Activated CD4-positive, alpha-beta T cell treated with anti-CD3 and anti-CD28 coated beads, Interleukin-2, Interleukin-6, amounts not matched to agents 100 ng/mL and 50 ng/mL, durations not matched to agents 16 hours and 8 hours (primary cell): ENCODE measurements at regions not wholly inside any gene's neighbourhood (a gene's known extent, or its start where the extent isn't known, plus 50 kb on each side); places are given as distances from the start of the nearest gene placed in this dataset.
A peak's percentile ranks its signal among the peaks of the same experiment; 100 is the strongest.

ENCODE experiments used
- DNase-seq: peaks from one replicate; pipeline ENCODE4 v3.0.0-alpha.2; 2020

- DNase-seq, result peak; percentile 48
Measured at GRCh38 chr5:56479696-56480077, 246.6 kb upstream of the ANKRD55 start.

- DNase-seq, result no peak
Measured at GRCh38 chr5:56479126-56479525, 246.0 kb upstream of the ANKRD55 start.

- DNase-seq, result no peak
Measured at GRCh38 chr5:56478062-56478461, 244.9 kb upstream of the ANKRD55 start.

DNA sequence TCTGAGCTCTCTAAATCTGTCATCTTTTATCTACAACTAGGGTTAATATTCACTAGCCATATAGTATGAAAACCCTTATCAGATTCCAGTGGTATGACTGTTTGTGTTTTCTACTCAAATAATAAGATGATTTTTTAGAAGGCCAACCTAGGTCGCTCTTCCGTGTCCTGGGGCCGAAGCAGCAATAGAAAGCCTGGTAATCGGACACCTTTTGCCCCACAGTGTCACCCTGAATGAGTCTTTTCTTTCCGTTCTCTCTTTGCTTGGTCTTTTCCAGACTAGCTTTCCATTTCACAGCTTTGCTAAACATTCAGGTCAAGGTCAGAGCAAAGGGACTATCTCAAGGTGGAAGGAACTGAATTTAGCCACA, 243.3 kb upstream of the ANKRD55 start:
- DNase-seq, result no peak

DNA sequence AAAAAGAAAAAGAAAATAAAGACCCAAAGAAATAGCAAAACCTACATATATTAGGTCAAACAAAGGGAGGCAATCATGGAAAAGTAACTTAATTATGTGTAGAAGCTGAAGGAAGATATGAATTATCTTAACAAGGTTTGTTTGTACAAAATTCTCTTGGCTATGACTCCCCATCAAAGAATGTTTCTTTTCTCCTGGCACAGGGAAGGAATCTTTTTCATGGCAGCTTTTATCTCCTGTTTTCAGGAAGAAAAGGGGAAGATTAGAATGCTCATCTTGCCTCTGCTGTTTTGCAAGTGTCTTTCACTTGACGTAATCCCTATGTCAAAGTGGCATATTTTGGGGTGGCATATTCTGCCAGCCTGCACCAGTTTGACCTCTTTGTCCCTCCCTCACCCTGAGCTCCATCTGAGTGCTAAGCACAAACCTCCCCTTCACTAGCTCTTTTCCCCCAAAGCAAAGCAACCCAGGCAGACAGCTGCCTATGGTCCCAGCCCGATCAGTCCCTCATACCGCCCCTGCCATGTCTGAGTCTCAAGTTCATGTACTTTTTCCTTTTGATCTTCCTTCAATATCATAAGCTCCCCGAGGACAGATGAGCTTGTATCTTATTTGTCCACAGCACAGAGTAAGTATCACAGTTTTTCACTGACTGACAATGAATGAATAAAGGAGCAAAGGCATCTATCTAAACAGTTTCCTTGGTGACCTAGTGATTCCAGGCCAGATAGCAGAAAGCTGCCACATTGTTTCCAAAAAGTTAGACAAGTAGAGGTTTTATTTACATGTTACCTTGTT, 242.8 kb upstream of the ANKRD55 start:
- no peak for DNase-seq

- DNase-seq, result no peak
Measured at GRCh38 chr5:56471707-56472106, 238.6 kb upstream of the ANKRD55 start.

DNA sequence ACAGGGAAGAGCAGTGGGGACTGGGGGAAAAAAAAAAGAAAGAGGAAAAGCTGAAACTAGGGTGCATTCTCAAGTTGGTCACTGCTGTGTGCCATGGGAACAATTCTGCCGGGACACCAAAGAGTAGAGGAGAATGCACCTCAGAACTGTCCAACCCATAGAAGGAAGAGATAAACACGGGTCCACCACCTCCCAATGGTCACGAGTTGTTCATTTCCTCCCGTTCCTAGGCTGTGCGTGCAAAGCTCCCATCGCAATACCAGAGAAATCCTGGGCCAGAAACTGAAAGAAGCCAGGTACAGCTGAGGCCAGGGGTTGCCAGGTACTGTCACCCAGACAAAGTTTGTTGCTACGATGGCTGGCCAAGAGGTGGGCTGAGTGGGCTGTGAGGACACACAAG, 236.9 kb upstream of the ANKRD55 start:
- DNase-seq, result no peak

- no peak for DNase-seq
Measured at GRCh38 chr5:56468277-56468676, 235.1 kb upstream of the ANKRD55 start.

- no peak for DNase-seq
Measured at GRCh38 chr5:56467176-56467717, 234.1 kb upstream of the ANKRD55 start.

DNA sequence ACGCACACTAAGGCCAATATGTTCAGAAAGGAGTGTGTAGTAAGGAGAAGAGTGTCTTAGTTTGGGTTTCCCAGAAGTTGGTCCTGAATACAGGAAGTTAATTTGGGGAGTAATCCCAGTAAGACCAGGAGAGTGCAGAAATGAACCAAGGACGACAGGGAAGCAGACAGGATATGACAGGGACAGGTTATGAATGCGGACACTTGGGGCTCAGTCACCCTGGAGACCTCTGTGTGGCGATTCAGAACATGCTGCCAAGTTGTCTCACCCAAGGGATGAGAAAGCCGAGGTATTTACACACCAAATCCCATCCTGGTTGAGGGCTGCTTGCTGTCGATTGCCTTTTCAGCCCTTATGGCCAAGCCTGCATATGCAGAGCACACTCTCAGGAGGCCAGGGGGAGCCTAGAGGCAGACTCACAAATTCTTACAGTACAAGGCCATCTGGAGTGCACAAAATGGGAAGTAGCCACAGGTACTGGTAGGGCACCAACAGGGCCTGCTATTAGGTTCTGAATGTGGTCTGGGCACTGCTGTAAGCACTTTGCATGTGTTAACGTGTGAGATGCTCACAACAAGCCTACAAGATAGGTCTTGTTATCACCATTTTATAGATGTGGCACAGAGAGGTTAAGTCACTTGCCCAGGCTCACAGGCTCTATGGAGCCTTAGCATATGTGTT, 233.1 kb upstream of the ANKRD55 start:
- DNase-seq, result no peak

GRCh38 chr5:56465769-56466135, 232.6 kb upstream of the ANKRD55 start:
- DNase-seq, result no peak

DNA sequence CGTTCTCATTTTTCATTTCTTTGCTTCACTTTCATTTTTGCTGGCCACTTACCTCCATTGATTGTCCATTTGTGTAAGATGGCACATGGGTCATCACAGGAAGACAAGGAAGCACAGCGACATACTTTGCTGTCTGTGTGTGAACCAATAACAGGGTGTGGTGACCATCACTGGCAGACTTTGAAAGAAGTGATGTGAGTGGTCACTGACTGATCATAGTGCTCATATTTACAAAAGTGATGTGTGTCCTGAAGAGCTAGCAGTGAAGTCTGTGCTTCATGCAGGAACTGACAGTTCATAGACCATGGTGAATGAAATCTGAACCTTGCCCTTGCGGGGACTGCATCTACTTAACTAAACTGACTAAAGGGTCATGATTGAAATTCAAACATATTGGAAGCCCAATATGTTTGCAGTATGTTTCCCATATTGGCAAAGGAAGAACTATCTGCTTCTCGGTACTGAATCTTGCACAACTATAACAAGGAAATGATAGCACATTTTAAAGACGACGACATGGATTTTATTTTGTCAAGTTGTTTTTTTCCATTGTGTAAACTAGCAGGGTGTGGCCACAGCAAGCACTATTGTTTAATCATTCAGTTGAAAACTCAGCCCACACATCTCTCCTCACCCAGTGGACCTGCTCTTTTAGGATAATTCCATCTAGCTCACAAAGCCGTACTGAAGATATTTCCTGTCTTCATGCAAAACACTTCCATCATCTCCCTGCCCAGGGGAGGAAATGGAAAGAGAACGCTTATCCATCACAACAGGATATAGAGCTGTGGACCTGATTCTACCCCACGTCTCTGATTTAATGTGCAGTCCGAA, 232.0 kb upstream of the ANKRD55 start:
- no peak for DNase-seq

- DNase-seq, result no peak
Measured at GRCh38 chr5:56463944-56464571, 230.9 kb upstream of the ANKRD55 start.

GRCh38 chr5:56461584-56461983, 228.5 kb upstream of the ANKRD55 start:
- no peak for DNase-seq

- DNase-seq, result no peak
Measured at GRCh38 chr5:56460681-56461191, 227.6 kb upstream of the ANKRD55 start.

DNA sequence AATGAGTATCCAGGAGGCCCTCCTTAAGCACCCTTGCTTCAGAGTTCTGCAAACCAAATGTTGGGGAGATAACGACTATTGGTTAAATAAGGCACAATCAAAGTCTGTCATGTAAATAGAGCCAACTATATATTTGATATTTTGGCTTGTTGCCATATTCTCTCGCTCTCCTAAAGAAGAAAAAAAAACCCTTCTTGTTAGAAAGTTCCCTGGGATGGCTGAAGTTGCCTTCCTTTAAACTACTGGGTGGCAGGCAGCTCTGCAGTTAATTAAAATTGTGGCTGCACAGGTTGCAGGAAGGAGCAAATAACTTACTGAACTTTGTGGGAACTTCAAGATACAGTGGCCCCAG, 227.0 kb upstream of the ANKRD55 start:
- DNase-seq, result no peak

- DNase-seq, result no peak
Measured at GRCh38 chr5:56459394-56460194, 226.5 kb upstream of the ANKRD55 start.

GRCh38 chr5:56457887-56458812, 225.0 kb upstream of the ANKRD55 start:
- DNase-seq, result no peak

DNA sequence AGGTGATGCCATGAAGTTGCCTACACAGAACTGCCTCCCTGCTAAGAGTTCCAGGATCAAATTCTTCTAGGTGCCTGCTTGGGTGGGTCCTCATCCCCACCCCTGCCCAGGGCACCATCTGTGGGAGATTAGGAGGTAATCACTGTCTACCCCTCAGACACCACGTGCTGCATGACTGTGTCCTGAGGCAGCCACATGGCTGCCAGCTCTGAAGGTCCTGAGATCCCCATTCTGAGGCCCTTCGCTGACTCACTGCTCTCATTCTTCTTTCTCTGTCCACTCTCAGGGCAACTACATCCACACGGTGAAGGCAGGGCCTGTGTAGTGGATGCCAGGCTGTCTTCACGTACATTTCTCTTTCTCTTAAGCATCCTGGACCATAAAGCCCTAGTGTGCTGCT, 222.9 kb upstream of the ANKRD55 start:
- no peak for DNase-seq

- DNase-seq, result no peak
Measured at GRCh38 chr5:56455417-56455816, 222.3 kb upstream of the ANKRD55 start.
